H1 (cell line): ENCODE measurements at regions not wholly inside any gene's neighbourhood (a gene's known extent, or its start where the extent isn't known, plus 50 kb on each side); places are given as distances from the start of the nearest gene placed in this dataset.

Source experiments
- CTCF ChIA-PET: fragments of 300-600 bp; sonication (Branson Sonifier 250); formaldehyde crosslinking; loops from one replicate; lab custom pipeline; 2021; ENCODE audit not compliant: partially characterized antibody; lab: Charles Lee
- POLR2A ChIA-PET: fragments of 300-600 bp; sonication (Branson Sonifier 250); formaldehyde crosslinking; loops from one replicate; lab custom pipeline; 2021; ENCODE audit warnings: inconsistent platforms; ENCODE audit not compliant: partially characterized antibody; lab: Charles Lee
- DNase-seq, 2 experiments: peaks; one replicate each; pipeline versions ENCODE4 v3.0.0 to v3.0.0-alpha.2; 2010 to 2022; ENCODE audit warnings: low spot score in 2 of 2, low read depth in 1 of 2, mixed read lengths in 1 of 2
- FAIRE-seq: peaks from 2 replicates; lab custom pipeline; 2011; peaks lifted over from hg19 to GRCh38; lab: Jason Lieb, UNC
- H2AFZ ChIP-seq: 2 replicates; pipeline ENCODE4 v1.8.1; 2012; ENCODE audit warnings: low read length, inconsistent platforms
- H2AK5ac ChIP-seq: 2 replicates; pipeline ENCODE4 v1.6.1; 2013; ENCODE audit warnings: low read depth, low read length
- H2BK120ac ChIP-seq: replicated peaks from 2 replicates; pipeline ENCODE3; 2013; ENCODE audit warnings: low read depth, low read length, inconsistent platforms
- H2BK12ac ChIP-seq: 2 replicates; pipeline ENCODE4 v1.6.1; 2013; ENCODE audit warnings: low read depth, low read length
- H2BK15ac ChIP-seq: 2 replicates; pipeline ENCODE4 v1.6.1; 2013; ENCODE audit warnings: low read length
- H2BK20ac ChIP-seq: 2 replicates; pipeline ENCODE4 v1.6.1; 2013; ENCODE audit warnings: low read length
- H2BK5ac ChIP-seq: 2 replicates; pipeline ENCODE4 v1.6.1; 2013; ENCODE audit warnings: low read depth, low read length
- H3K14ac ChIP-seq: 2 replicates; pipeline ENCODE4 v1.6.1; 2013; ENCODE audit warnings: inconsistent platforms; ENCODE audit not compliant: insufficient read length
- H3K18ac ChIP-seq: 2 replicates; pipeline ENCODE4 v1.6.1; 2013; ENCODE audit warnings: low read length; ENCODE audit errors: extremely low read depth
- H3K23ac ChIP-seq: 2 replicates; pipeline ENCODE4 v1.6.1; 2013; ENCODE audit warnings: inconsistent platforms; ENCODE audit not compliant: insufficient read length
- H3K23me2 ChIP-seq: 2 replicates; pipeline ENCODE4 v1.6.1; 2013; ENCODE audit warnings: low read depth, low read length
- H3K27ac ChIP-seq: 2 replicates; pipeline ENCODE4 v1.6.1; 2011; ENCODE audit warnings: low read depth, low read length, inconsistent platforms
- H3K27me3 ChIP-seq, 4 experiments: replicated peaks in 1 of 4; 1 replicate in 1 of 4; 2 replicates in 3 of 4; pipeline versions ENCODE4 v1.6.1 to v1.8.1; 2011 to 2013; ENCODE audit warnings: low read length in 3 of 4, mild to moderate bottlenecking in 3 of 4, inconsistent platforms in 2 of 4, mixed read lengths in 2 of 4, moderate library complexity in 1 of 4; ENCODE audit not compliant: control insufficient read depth in 3 of 4, insufficient read depth in 3 of 4; ENCODE audit errors: extremely low read depth in 1 of 4
- H3K36me3 ChIP-seq, 4 experiments: 2 replicates each; pipeline versions ENCODE4 v1.6.1 to v1.8.1; 2011 to 2013; ENCODE audit warnings: mild to moderate bottlenecking in 4 of 4, low read length in 3 of 4, moderate library complexity in 2 of 4, control low read depth in 1 of 4, inconsistent platforms in 1 of 4; ENCODE audit not compliant: insufficient read depth in 4 of 4, control insufficient read depth in 2 of 4
- H3K4ac ChIP-seq: replicated peaks from 2 replicates; pipeline ENCODE3; 2013; ENCODE audit warnings: low read length, low read depth, mixed read lengths, inconsistent platforms; ENCODE audit not compliant: insufficient read length
- H3K4me1 ChIP-seq, 4 experiments: replicated peaks in 1 of 4; 1 replicate in 1 of 4; 2 replicates in 3 of 4; pipeline versions ENCODE4 v1.6.1 to v1.8.1; 2011 to 2013; ENCODE audit warnings: low read length in 3 of 4, inconsistent platforms in 2 of 4, mixed read lengths in 1 of 4; ENCODE audit not compliant: insufficient read depth in 4 of 4, control insufficient read depth in 3 of 4
- H3K4me2 ChIP-seq, 2 experiments: 2 replicates each; pipeline versions ENCODE4 v1.6.1 to v1.8.1; 2011 to 2013; ENCODE audit warnings: low read depth in 2 of 2, low read length in 2 of 2, control low read depth in 1 of 2, inconsistent platforms in 1 of 2, mild to moderate bottlenecking in 1 of 2; ENCODE audit not compliant: insufficient read depth in 1 of 2
- H3K4me3 ChIP-seq, 4 experiments: fragments of 200-600, 300-600 bp in 1 of 4; sonication (generic), shearing (Covaris generic), sonication (Bioruptor Twin) in 1 of 4; 2 replicates each; pipeline versions ENCODE4 v1.5.1 to v1.8.1; 2011 to 2016; ENCODE audit warnings: low read length in 4 of 4, low read depth in 3 of 4, control low read depth in 2 of 4, inconsistent platforms in 2 of 4, mild to moderate bottlenecking in 2 of 4, mixed read lengths in 1 of 4, moderate library complexity in 1 of 4; ENCODE audit not compliant: insufficient read depth in 2 of 4; ENCODE audit errors: extremely low read depth in 1 of 4
- H3K56ac ChIP-seq: replicated peaks from 2 replicates; pipeline ENCODE3; 2013; ENCODE audit warnings: low read depth, mild to moderate bottlenecking, mixed read lengths, low read length, inconsistent platforms; ENCODE audit not compliant: insufficient read length
- H3K79me1 ChIP-seq: 2 replicates; pipeline ENCODE4 v1.6.1; 2013; ENCODE audit warnings: low read depth, low read length, control low read depth
- H3K79me2 ChIP-seq, 2 experiments: 2 replicates each; pipeline versions ENCODE4 v1.6.1 to v1.8.1; 2012 to 2013; ENCODE audit warnings: low read length in 2 of 2, mild to moderate bottlenecking in 2 of 2, inconsistent platforms in 1 of 2; ENCODE audit not compliant: insufficient read depth in 2 of 2, control insufficient read depth in 1 of 2
- H3K9ac ChIP-seq, 4 experiments: replicated peaks in 1 of 4; 1 replicate in 1 of 4; 2 replicates in 3 of 4; pipeline versions ENCODE4 v1.6.1 to v1.8.1; 2011 to 2013; ENCODE audit warnings: low read depth in 3 of 4, low read length in 3 of 4, control low read depth in 2 of 4, mild to moderate bottlenecking in 2 of 4, moderate library complexity in 2 of 4, inconsistent platforms in 1 of 4; ENCODE audit errors: extremely low read depth in 1 of 4
- H3K9me3 ChIP-seq, 2 experiments: 2 replicates each; pipeline versions ENCODE4 v1.6.1 to v1.8.1; 2012 to 2013; ENCODE audit warnings: mild to moderate bottlenecking in 2 of 2, moderate library complexity in 2 of 2, control low read depth in 1 of 2, inconsistent platforms in 1 of 2, low read depth in 1 of 2, low read length in 1 of 2, mixed read lengths in 1 of 2; ENCODE audit not compliant: insufficient read depth in 2 of 2
- H4K20me1 ChIP-seq, 2 experiments: replicated peaks in 1 of 2; 2 replicates each; pipeline versions ENCODE3 to v1.8.1; 2011 to 2013; ENCODE audit warnings: inconsistent platforms in 2 of 2, low read length in 2 of 2, mild to moderate bottlenecking in 1 of 2; ENCODE audit not compliant: insufficient read depth in 2 of 2, control insufficient read depth in 1 of 2
- H4K5ac ChIP-seq: 2 replicates; pipeline ENCODE4 v1.6.1; 2013; ENCODE audit warnings: low read length, low read depth, mixed read lengths, inconsistent platforms; ENCODE audit not compliant: insufficient read length
- H4K8ac ChIP-seq: 2 replicates; pipeline ENCODE4 v1.8.0; 2013; ENCODE audit warnings: mild to moderate bottlenecking, moderate library complexity, low read length, inconsistent platforms; ENCODE audit not compliant: insufficient read depth; ENCODE audit errors: extremely low read depth
- H4K91ac ChIP-seq: replicated peaks from 2 replicates; pipeline ENCODE3; 2013; ENCODE audit warnings: low read length, mixed read lengths, inconsistent platforms; ENCODE audit not compliant: insufficient read length
- ASH2L ChIP-seq: fragments of 200-600, 300-600 bp; sonication (generic); IDR thresholded peaks from one replicate; pipeline ENCODE4 v1.7.1; 2017; ENCODE audit warnings: low read length
- CHD1 ChIP-seq: IDR thresholded peaks from 2 replicates; pipeline ENCODE4 v1.6.1; 2012; ENCODE audit warnings: low read depth, low read length, improper control_type of control experiment
- GABPA ChIP-seq: IDR thresholded peaks from 2 replicates; pipeline ENCODE4 v1.6.1; 2011; ENCODE audit warnings: mild to moderate bottlenecking, low read length, moderate library complexity, borderline replicate concordance; ENCODE audit not compliant: insufficient read depth
- JUN ChIP-seq: IDR thresholded peaks from 2 replicates; pipeline ENCODE4 v1.6.1; 2011; ENCODE audit warnings: low read depth, mild to moderate bottlenecking, improper control_type of control experiment, low read length
- JUND ChIP-seq: IDR thresholded peaks from 2 replicates; pipeline ENCODE4 v1.6.1; 2011; ENCODE audit warnings: mild to moderate bottlenecking, improper control_type of control experiment, low read length
- NANOG ChIP-seq: IDR thresholded peaks from 2 replicates; pipeline ENCODE4 v1.6.1; 2011; ENCODE audit warnings: low read length, low read depth, mild to moderate bottlenecking, inconsistent platforms; ENCODE audit not compliant: insufficient read depth, poor library complexity, severe bottlenecking
- NRF1 ChIP-seq: IDR thresholded peaks from 2 replicates; pipeline ENCODE4 v1.6.1; 2011; ENCODE audit warnings: mild to moderate bottlenecking, low read depth, low read length, improper control_type of control experiment
- POLR2A ChIP-seq, 2 experiments: IDR thresholded peaks; 1 replicate in 1 of 2; 2 replicates in 1 of 2; pipeline ENCODE4 v1.6.1; 2011; ENCODE audit warnings: low read depth in 2 of 2, low read length in 2 of 2, mild to moderate bottlenecking in 2 of 2; ENCODE audit errors: control extremely low read depth in 1 of 2
- RAD21 ChIP-seq, 2 experiments: IDR thresholded peaks in 1 of 2; conservative IDR thresholded peaks in 1 of 2; 2 replicates each; pipeline ENCODE4 v1.6.1; 2011; ENCODE audit warnings: low read depth in 2 of 2, low read length in 2 of 2, improper control_type of control experiment in 1 of 2, inconsistent platforms in 1 of 2, mild to moderate bottlenecking in 1 of 2, moderate library complexity in 1 of 2
- SAP30 ChIP-seq: fragments of 300-600 bp; sonication (generic); IDR thresholded peaks from 2 replicates; pipeline ENCODE4 v1.7.1; 2012; ENCODE audit warnings: low read length, moderate library complexity, mild to moderate bottlenecking, inconsistent platforms; ENCODE audit not compliant: insufficient read depth, insufficient replicate concordance
- SIRT6 ChIP-seq: IDR thresholded peaks from one replicate; pipeline ENCODE4 v1.7.1; 2012; ENCODE audit warnings: low read length, inconsistent platforms
- SP2 ChIP-seq: IDR thresholded peaks from 2 replicates; pipeline ENCODE4 v1.6.1; 2012; ENCODE audit warnings: mild to moderate bottlenecking, low read length, inconsistent platforms
- SRF ChIP-seq: IDR thresholded peaks from 2 replicates; pipeline ENCODE4 v1.6.1; 2011; ENCODE audit warnings: mild to moderate bottlenecking, low read depth, low read length, moderate library complexity
- WGBS, 2 experiments: shearing (Covaris generic) in 1 of 2; methylation state at CpG; one replicate each; pipeline versions ENCODE4 v1.1.6 to v1.1.7; 2013 to 2015; ENCODE audit warnings: low lambda C conversion rate in 2 of 2, mixed read lengths in 2 of 2, inconsistent platforms in 1 of 2, low coverage in 1 of 2, missing lambda C conversion rate in 1 of 2; ENCODE audit not compliant: insufficient replicate concordance in 2 of 2, insufficient coverage in 1 of 2, insufficient read length in 1 of 2; ENCODE audit errors: extremely low coverage in 1 of 2, missing lambda C conversion rate in 1 of 2; 5-methylcytosine and 5-hydroxymethylcytosine counted together
- TF ChIP-seq, protein P1 (sequence below): IDR thresholded peaks from 2 replicates; pipeline ENCODE4 v1.6.1; 2012; ENCODE audit warnings: inconsistent platforms

DNA sequence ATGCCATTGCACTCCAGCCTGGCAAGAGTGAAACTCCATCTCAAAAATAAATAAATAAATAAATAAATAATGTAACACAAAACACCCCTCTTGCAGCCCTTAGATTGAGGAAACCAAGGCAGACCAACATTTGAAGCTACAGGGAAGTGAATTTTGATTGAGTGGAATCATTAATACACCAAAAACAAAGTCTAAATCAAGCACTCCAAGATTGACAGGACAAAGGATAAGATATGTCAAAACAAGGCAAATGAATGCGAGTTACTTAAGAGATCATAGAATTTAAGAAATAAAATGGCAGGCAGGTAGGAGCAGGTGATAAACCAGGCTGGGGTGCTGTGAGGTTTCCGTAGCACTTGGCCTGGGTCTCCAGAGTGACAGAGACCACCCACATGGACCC, 54.9 kb upstream of the RAB12 start:
- FAIRE-seq, result no peak
- CTCF ChIA-PET, result interaction anchor here (1.5 kb wide), 1 partner anchor 15 kb away, joined by 4 read pairs; no protein-coding TSS in a partner anchor
- no peak overlapping the region for H2BK5ac ChIP-seq

More for the DNA sequence above, 54.9 kb upstream of the RAB12 start:
- Histone ChIP-seq H3K4ac (no peak overlapping the region), H3K18ac (no peak overlapping the region), H2AFZ (no peak overlapping the region), H4K5ac (no peak overlapping the region), H3K23ac (no peak overlapping the region), H3K4me1 (no peaks in the 10 kb centered on the region; a peak in 1 of 7 replicates), H2BK120ac (no peak overlapping the region), H3K36me3 (no peaks in the 10 kb centered on the region), H2AK5ac (no peak overlapping the region), H3K27ac (no peak overlapping the region), H2BK12ac (no peak overlapping the region), H3K4me2 (no peak overlapping the region), H3K23me2 (no peaks in the 10 kb centered on the region; the same call in 1 of the 2 replicates), H4K8ac (no peak overlapping the region), H4K20me1 (no peaks in the 10 kb centered on the region), H3K27me3 (no peaks in the 10 kb centered on the region), H3K14ac (no peak overlapping the region), H3K56ac (no peak overlapping the region), H4K91ac (no peak overlapping the region), H3K79me2 (no peaks in the 10 kb centered on the region), H2BK20ac (no peak overlapping the region), H3K9me3 (no peaks in the 10 kb centered on the region), H2BK15ac (no peak overlapping the region), H3K79me1 (no peaks in the 10 kb centered on the region), H3K9ac (no peak overlapping the region), H3K4me3 (no peak overlapping the region)
- no peak for TF ChIP-seq JUN
- no peak for TF ChIP-seq RAD21 (IDR thresholded peaks at IDR 0.05 in 1 of 2, conservative IDR thresholded peaks at IDR 0.05 in 1 of 2; ENCODE audit: low read depth in 2 of 2, low read length in 2 of 2)
- no peak for TF ChIP-seq CHD1
- no peak for TF ChIP-seq SRF
- TF ChIP-seq POLR2A (IDR thresholded peaks at IDR 0.05; ENCODE audit: control extremely low read depth in 1 of 2, low read depth in 2 of 2, low read length in 2 of 2), result no peak
- TF ChIP-seq NRF1, result no peak
- TF ChIP-seq, protein P1, sequence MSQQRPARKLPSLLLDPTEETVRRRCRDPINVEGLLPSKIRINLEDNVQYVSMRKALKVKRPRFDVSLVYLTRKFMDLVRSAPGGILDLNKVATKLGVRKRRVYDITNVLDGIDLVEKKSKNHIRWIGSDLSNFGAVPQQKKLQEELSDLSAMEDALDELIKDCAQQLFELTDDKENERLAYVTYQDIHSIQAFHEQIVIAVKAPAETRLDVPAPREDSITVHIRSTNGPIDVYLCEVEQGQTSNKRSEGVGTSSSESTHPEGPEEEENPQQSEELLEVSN, result no peak
- TF ChIP-seq JUND, result no peak
- TF ChIP-seq SAP30, result no peak
- TF ChIP-seq NANOG, result no peak
- no peak for TF ChIP-seq GABPA
- TF ChIP-seq SIRT6, result no peak
- TF ChIP-seq ASH2L, result no peak
- TF ChIP-seq SP2, result no peak
- WGBS, 2 experiments, result 83% methylated on average over 2 of the region's 2 CpGs; no CpG with 5 or more reads in 1 of the 2 experiments
- no peak for DNase-seq
- POLR2A ChIA-PET, result no interaction called here
